ENCODE measurements at regions not wholly inside any gene's neighbourhood (a gene's known extent, or its start where the extent isn't known, plus 50 kb on each side); places are given as distances from the start of the nearest gene placed in this dataset.

DNA sequence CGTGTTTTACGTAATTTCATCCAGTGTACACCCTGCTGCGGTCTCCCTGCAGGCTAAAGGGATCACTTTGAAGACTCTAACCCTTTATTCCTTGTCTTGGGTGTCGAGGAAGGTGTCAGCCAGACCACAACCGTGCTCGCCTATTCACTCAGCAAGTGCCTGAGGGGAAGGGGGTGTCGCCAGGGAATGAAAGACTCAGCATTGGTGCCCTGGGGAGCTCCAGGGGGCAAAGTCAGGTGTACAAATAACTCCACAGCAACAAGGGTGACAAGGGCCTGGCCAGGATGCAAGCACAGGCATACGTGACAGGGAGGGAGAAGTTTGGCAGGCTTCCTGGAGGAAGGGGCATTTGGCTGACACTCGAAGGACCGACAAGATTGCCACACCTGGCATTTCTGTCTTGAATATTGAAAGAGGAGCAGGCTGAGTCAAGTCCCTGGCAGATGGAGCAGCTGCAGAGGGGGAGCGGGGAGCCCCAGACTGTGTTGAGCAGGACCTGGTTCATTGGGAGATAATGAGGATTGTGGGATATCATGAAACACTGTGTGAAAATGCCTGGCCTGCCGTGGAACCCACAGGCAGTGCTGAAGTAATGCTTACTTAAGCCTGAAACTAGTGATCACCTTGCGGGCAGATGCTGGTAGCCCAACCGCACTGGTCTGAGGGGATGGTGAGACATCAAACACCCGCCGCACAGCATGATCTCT is 93.9 kb downstream of the RHOB start:
- DNase-seq, result no peak

- no peak for DNase-seq
Observed at GRCh38 chr2:20541294-20541640, 94.4 kb downstream of the RHOB start.

- no peak for DNase-seq
Observed at GRCh38 chr2:20541651-20542050, 94.8 kb downstream of the RHOB start.

DNA sequence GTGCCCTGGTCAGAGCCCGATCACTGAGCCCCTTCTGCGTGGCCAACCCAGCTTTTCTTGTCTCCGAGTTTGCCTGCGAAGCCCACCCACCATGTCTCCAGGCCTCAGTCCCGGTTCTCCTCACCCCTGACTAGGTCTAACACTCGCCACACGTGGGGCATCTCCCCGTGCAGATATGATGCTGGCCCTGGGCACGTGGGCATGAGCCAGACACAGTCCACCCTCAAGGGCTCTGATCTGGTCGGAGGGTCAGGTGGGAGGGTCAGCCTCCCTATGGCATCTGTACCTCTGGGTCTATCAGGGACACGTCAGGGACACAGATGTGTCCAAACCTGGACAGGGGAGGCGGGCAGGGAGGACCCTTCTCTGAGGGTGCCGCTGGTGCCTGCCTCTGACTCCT is 95.4 kb downstream of the RHOB start:
- DNase-seq, result no peak

- no peak for DNase-seq
Observed at GRCh38 chr2:20542746-20543468, 96.0 kb downstream of the RHOB start.

GRCh38 chr2:20543469-20544152 is 96.7 kb downstream of the RHOB start:
- DNase-seq, result no peak

DNA sequence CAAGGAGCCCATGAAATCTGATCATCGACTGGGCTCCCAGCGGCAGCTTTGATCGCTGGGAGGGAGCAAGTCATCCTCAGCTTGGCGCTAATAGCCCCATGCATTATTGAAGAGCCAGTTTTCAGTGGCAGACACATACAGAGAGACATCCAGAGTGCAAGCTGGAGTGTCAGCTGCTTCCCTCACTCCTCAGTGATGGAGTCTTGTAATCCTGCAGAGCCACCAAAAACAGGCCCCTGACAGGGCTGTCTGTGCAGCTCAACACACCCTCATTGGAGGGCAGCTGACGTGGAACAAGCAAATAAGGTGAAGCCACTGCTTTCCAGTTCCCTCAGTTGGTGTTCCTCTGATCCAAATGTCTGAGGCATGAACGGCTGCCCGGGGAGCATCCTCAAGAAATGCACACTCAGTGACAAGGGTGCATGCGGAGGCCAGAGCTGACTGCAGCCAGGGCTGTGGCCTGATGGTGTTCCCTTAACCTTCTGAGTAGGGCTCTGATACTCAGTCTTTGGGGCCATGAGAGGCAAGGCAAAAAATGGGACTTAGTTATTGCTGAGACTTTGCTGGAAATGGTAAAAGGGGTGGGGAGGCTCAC is 97.4 kb downstream of the RHOB start:
- no peak for DNase-seq

- DNase-seq, result no peak
Observed at GRCh38 chr2:20549144-20549543, 101.8 kb downstream of the HS1BP3 start.

DNA sequence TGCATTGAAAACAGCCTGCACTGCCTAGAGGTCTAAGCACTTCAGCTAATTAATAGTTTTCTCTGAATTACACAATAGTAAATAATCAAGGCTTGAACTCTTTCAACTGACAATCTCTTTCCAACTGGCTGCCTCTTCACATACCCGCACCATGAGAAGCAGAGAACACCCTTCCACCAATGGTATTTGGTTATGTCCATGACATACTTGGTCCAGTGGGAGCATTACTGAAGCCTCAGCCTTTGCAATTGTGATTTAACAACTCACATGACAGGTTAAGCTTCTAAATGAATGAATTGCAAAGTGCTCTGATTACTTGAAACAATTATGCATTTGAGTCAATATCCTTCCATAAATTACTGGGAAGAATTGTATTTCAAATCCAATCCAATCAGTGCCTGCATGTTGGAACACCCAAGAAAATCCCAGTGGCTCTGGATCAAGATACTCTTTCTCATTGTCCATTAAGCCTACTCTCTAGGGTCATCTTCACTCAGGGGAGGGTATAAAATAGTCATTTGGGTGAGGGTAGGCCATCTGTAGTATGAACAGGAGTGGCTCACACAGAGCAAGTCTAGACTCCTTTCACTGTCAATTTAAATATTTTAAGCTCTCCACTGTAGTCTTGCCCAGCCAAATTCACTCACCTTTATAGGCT is 101.1 kb downstream of the HS1BP3 start:
- no peak for DNase-seq

DNA sequence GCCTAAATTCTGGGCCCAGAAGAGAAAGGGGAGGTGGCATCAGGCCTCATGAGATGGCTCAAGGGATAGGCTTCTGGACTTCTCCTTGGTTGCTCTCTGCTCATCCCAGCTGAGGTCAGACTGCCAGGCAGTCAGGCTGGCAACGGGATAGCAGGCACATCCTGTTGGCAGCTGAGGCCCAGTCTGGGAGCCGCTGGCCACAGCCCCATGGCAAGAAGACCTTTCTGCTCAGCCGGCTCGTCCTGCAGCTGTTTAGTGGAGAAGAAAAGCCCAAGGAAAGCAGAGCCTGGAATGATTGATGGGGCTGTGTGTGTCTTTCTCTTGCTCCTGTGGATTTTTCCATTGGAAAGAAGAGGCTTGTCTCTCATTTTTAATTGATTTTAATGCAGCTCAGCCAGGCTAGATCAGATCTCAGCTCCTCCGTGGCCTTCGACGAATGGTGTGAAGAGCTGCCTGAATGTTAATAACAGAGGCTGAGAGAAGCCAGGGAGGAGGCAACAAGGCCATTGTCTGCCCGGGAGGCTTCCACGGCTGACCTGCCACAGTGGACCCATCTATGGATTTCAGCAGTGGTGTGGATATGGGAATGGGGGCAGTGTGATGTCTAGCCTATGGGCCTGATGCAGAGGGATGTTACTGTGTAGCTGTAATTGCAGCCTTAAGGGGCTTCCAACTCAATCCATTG is 99.5 kb downstream of the HS1BP3 start:
- no peak for DNase-seq

DNA sequence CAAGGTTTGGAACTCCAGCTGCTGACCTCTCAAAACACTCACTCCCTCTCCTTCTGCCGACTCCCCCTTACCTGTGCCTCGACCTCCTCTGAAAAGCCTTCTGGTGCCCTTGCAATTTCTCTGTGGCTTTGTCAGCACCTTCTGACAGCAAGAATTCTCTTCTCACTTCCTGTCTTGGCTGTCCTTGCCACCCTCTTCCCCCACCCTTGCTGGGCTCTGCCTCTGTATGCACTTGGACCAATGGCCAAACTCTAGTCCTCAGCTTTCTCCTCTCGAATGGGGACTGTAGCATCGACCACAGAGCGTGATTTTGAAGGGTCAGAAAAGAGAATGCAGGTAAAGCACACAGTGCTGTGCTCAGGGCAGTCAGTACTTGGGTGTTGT is 99.0 kb downstream of the HS1BP3 start:
- DNase-seq, result no peak

GRCh38 chr2:20552847-20553246 is 98.1 kb downstream of the HS1BP3 start:
- peak; percentile 17 to 63 (median 48) for DNase-seq

GRCh38 chr2:20553580-20553979 is 97.3 kb downstream of the HS1BP3 start:
- DNase-seq, result no peak

DNA sequence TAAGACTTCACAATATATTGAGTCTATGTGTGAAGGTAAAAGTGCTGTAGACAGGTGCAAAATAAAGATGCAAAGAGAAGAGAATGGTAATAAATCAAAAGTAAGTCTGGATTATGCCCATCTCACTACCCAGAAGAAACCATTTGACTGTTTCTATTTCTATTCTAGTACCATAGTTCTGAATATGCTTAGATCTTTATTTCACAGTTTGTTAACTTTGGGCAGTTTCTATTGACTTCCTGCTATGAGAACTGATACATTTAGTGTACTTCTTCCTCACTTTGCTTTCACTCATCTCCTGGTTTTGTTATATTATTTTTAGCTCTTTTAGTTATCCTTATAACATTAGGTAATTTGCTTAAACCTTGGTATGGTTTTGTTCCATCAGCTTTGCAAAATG is 94.9 kb downstream of the HS1BP3 start:
- DNase-seq, result no peak

DNA sequence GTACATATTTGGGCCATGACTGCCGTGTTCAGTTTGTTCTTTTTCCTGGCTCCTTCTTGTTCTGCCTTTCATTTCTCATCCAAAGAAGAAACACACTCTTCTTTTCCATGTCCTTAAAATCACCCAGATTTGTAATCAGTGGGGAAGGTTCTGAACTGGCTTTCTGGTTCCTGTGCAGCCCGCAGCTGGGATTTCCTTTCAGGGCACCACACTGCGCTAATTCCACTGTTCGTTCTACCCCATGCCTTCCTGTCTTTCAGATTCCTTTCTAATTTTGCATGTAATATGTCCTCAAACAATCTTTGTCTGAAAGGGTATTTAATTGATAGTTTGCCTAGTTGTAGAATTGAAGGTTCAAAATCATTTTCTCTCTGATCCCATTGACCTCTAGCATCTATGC is 94.1 kb downstream of the HS1BP3 start:
- DNase-seq, result no peak

DNA sequence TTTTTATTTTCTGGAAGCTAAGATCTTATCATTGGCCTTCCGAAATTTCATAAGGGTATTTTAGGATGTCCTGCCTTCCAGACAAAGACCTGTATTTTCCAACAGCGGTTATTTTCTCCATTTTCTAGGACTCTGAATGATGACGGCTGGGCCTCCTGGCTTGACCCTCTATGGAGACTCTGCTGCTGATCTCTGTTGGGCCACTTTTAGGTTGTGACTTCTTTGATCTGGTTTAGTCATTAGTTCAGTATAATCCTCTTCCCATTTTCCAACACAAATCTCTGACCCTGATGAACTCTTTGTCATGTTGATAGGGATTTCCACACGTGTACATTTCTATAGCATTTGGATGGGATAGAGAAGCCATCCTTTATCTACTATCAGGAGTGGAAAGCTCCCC is 93.7 kb downstream of the HS1BP3 start:
- DNase-seq, result no peak

DNA sequence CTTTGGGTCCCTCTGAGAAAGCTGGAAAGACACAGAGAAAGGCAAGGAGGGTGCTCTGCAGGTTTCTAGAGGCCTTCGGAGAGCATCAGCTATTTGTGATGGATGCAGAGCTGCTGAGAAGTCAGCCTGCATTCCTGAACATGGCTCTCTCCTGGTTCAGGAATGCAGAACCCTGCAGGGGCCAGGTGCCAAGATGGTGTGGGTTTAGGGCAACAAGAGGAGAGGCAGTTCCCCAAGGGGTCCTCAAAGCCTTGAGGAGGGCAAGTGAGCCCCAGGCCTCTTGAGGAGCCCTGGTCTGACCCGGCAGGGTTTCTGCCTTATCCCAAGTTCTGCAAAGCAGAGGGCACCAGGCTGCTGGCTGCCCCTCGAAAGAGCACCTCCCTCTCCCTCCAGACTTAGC is 93.3 kb downstream of the HS1BP3 start:
- DNase-seq, result no peak

DNA sequence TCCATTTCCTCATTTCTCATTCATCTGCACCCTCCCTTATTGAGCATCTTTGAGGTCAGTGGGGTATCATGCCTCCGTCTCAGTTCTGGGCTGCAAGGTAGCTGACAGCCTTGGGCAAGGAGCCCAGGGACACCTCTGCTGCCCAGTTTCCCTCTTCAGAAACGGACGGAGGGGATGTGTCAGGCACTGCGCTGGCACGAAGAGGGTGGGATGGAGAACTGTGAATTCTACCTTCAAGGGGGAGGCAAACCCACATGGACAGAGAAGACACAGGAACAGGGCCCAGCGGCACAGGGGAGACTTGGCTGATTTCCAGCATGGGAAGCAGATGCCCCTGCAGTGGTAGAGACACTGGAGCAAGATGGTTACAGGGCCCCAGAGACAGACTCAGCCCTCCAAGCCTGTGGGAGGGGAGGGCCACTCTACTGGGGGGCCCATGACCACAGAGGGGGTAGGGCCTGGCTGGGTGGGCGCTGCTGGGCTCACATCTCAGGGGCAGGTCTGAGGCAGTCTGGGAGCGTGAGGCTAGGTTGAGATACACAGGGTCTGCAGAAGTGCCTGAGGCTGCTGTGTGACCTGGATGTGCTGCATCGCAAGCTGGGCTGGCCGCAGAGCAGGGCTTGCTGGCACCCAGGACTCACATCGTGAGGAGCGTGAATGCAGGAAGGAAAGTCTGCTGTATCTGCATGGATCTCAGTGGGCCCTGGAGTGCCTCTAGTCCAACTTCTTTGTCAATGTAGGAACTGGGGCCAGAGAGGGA is 92.3 kb downstream of the HS1BP3 start:
- no peak for DNase-seq

DNA sequence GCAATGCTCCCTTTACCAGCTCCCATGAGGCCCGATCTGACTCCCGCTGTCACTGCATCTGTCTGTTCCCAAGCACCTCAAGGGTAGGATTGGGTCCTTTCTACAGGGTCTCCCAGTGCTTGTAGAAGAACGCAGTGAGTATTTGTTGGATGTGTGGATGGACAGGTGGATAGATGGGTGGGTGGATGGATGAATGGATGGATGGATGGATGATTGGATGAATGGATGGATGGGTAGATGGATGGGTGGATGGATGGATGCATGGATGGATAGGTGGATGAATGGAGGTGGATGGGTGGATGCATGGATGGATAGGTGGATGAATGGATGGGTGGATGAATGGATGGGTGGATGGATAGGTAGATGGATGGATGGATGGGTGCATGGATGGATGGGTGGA is 91.6 kb downstream of the HS1BP3 start:
- no peak for DNase-seq

GRCh38 chr2:20560011-20560410 is 90.9 kb downstream of the HS1BP3 start:
- no peak for DNase-seq

- DNase-seq, result no peak
Observed at GRCh38 chr2:20560891-20561636, 89.8 kb downstream of the HS1BP3 start.

Data from suppressor macrophage (primary cell).